GM23338 (cell line): ENCODE measurements at regions not wholly inside any gene's neighbourhood (a gene's known extent, or its start where the extent isn't known, plus 50 kb on each side); places are given as distances from the start of the nearest gene placed in this dataset.

Source experiments
- ATAC-seq: fragments of 200-7000 bp; cut with Tn5 transposase; 3 replicates; pipeline ENCODE4 v1.9.1; 2020
- DNase-seq: peaks from one replicate; pipeline ENCODE4 v3.0.0-alpha.2; 2015; ENCODE audit warnings: low spot score
- H2AFZ ChIP-seq: fragments of 200-600 bp; sonication (generic); 2 replicates; pipeline ENCODE4 v1.8.0; 2016; ENCODE audit warnings: antibody characterized with exemption, mild to moderate bottlenecking, moderate library complexity
- H3F3A ChIP-seq: fragments of 200-600 bp; sonication (generic); replicated peaks from 2 replicates; pipeline ENCODE4 v1.8.0; 2017; ENCODE audit warnings: antibody characterized with exemption, mixed run types, low read depth
- H3K27ac ChIP-seq: fragments of 200-600 bp; sonication (generic); 2 replicates; pipeline ENCODE4 v1.6.1; 2016; ENCODE audit warnings: low read depth
- H3K27me3 ChIP-seq: fragments of 200-600 bp; sonication (generic); 2 replicates; pipeline ENCODE4 v1.8.0; 2016; ENCODE audit warnings: mild to moderate bottlenecking, mixed run types, moderate library complexity; ENCODE audit not compliant: insufficient read depth
- H3K36me3 ChIP-seq: fragments of 200-600 bp; sonication (generic); 2 replicates; pipeline ENCODE4 v1.8.0; 2016; ENCODE audit warnings: mild to moderate bottlenecking; ENCODE audit not compliant: insufficient read depth
- H3K4me1 ChIP-seq: fragments of 200-600 bp; sonication (generic); 2 replicates; pipeline ENCODE4 v1.8.0; 2016; ENCODE audit warnings: mild to moderate bottlenecking, moderate library complexity; ENCODE audit not compliant: insufficient read depth
- H3K4me2 ChIP-seq: fragments of 200-600 bp; sonication (generic); 2 replicates; pipeline ENCODE4 v1.7.1; 2017; ENCODE audit warnings: mixed run types
- H3K4me3 ChIP-seq: fragments of 200-600 bp; sonication (generic); 2 replicates; pipeline ENCODE4 v1.6.1; 2016; ENCODE audit warnings: mixed run types
- H3K79me2 ChIP-seq: fragments of 200-600 bp; sonication (generic); replicated peaks from 2 replicates; pipeline ENCODE4 v1.8.0; 2017; ENCODE audit warnings: mild to moderate bottlenecking; ENCODE audit not compliant: insufficient read depth
- H3K9me2 ChIP-seq: fragments of 200-600 bp; sonication (generic); 2 replicates; pipeline ENCODE4 v1.8.0; 2017; ENCODE audit not compliant: insufficient read depth
- H4K20me1 ChIP-seq: fragments of 200-600 bp; sonication (generic); replicated peaks from 2 replicates; pipeline ENCODE4 v1.8.0; 2017; ENCODE audit warnings: mild to moderate bottlenecking; ENCODE audit not compliant: insufficient read depth
- H3K27ac Mint-ChIP-seq: 2 replicates; pipeline ENCODE4 v1.8.0; 2020; ENCODE audit warnings: inconsistent platforms, mild to moderate bottlenecking, moderate library complexity, mixed read lengths
- H3K27me3 Mint-ChIP-seq: 3 replicates; pipeline ENCODE4 v1.8.0; 2022; ENCODE audit warnings: low read depth, mild to moderate bottlenecking, moderate library complexity, mixed read lengths, inconsistent platforms; ENCODE audit not compliant: insufficient read depth, poor library complexity
- H3K36me3 Mint-ChIP-seq: 3 replicates; pipeline ENCODE4 v1.8.0; 2021; ENCODE audit warnings: low read depth, mild to moderate bottlenecking, inconsistent platforms, moderate library complexity, mixed read lengths
- H3K4me1 Mint-ChIP-seq: 3 replicates; pipeline ENCODE4 v1.8.0; 2020; ENCODE audit warnings: mild to moderate bottlenecking, inconsistent platforms, mixed read lengths
- H3K4me3 Mint-ChIP-seq: 3 replicates; pipeline ENCODE4 v1.8.0; 2021; ENCODE audit warnings: moderate library complexity, mild to moderate bottlenecking, inconsistent platforms, mixed read lengths
- H3K9me3 Mint-ChIP-seq: 3 replicates; pipeline ENCODE4 v1.8.0; 2020; ENCODE audit warnings: moderate library complexity, mild to moderate bottlenecking, inconsistent platforms, mixed read lengths
- CREB1 ChIP-seq: fragments of 250-450 bp; sonication (Bioruptor Pico); IDR thresholded peaks from 2 replicates; pipeline ENCODE4 v1.5.0; 2020; ENCODE audit warnings: low read depth, mild to moderate bottlenecking, moderate library complexity
- CTCF ChIP-seq, 2 experiments: fragments of 200-600 bp in 1 of 2; sonication (generic) in 1 of 2; conservative IDR thresholded peaks; 2 replicates each; pipeline versions ENCODE4 v1.5.1 to v1.6.1; 2016 to 2017; ENCODE audit warnings: antibody characterized with exemption in 2 of 2, low read depth in 2 of 2, mild to moderate bottlenecking in 2 of 2, moderate library complexity in 1 of 2
- ETS1 ChIP-seq: IDR thresholded peaks from 2 replicates; pipeline ENCODE4 v1.6.1; 2016; ENCODE audit warnings: antibody characterized with exemption
- EZH2 ChIP-seq: fragments of 200-600 bp; sonication (generic); IDR thresholded peaks from one replicate; pipeline ENCODE4 v1.8.0; 2017; ENCODE audit warnings: antibody characterized with exemption, mild to moderate bottlenecking, low read depth; ENCODE audit not compliant: unreplicated experiment
- EZH2phosphoT487 ChIP-seq: fragments of 200-600 bp; sonication (generic); IDR thresholded peaks from one replicate; pipeline ENCODE4 v1.8.1; 2018; ENCODE audit warnings: antibody characterized with exemption; ENCODE audit not compliant: unreplicated experiment
- JUNB ChIP-seq: IDR thresholded peaks from one replicate; pipeline ENCODE4 v1.6.1; 2016; ENCODE audit warnings: antibody characterized with exemption; ENCODE audit not compliant: unreplicated experiment
- NANOG ChIP-seq: IDR thresholded peaks from 2 replicates; pipeline ENCODE4 v1.6.1; 2016; ENCODE audit warnings: antibody characterized with exemption, borderline replicate concordance
- POLR2AphosphoS5 ChIP-seq: IDR thresholded peaks from 2 replicates; pipeline ENCODE4 v1.6.1; 2016; ENCODE audit warnings: antibody characterized with exemption, low read depth
- REST ChIP-seq: IDR thresholded peaks from one replicate; pipeline ENCODE4 v1.6.1; 2018; ENCODE audit warnings: antibody characterized with exemption; ENCODE audit not compliant: unreplicated experiment
- STAT1 ChIP-seq: IDR thresholded peaks from one replicate; pipeline ENCODE4 v1.6.1; 2016; ENCODE audit warnings: antibody characterized with exemption; ENCODE audit not compliant: unreplicated experiment
- ZNF114 ChIP-seq: fragments of 250-450 bp; sonication (Bioruptor Pico); IDR thresholded peaks from 2 replicates; pipeline ENCODE4 v1.5.0; 2020; ENCODE audit warnings: mild to moderate bottlenecking, moderate library complexity
- ZNF331 ChIP-seq: fragments of 250-450 bp; sonication (Bioruptor Pico); IDR thresholded peaks from 2 replicates; pipeline ENCODE4 v1.5.0; 2020; ENCODE audit warnings: low read depth, mild to moderate bottlenecking, moderate library complexity
- ZNF462 ChIP-seq: fragments of 250-450 bp; sonication (Bioruptor Pico); IDR thresholded peaks from 2 replicates; pipeline ENCODE4 v1.5.0; 2020; ENCODE audit warnings: mild to moderate bottlenecking, moderate library complexity

- no peak for DNase-seq
- H3K27me3 ChIP-seq, result no peaks in the 10 kb centered on the region
Measured at GRCh38 chr6:84847390-84848160, 83.2 kb upstream of the TBX18 start.

More at GRCh38 chr6:84847390-84848160, 83.2 kb upstream of the TBX18 start:
- Histone ChIP-seq H3K27ac (no peak overlapping the region), H3K4me1 (no peaks in the 10 kb centered on the region), H3K36me3 (no peaks in the 10 kb centered on the region), H3K4me3 (no peak overlapping the region), H3K9me2 (no peaks in the 10 kb centered on the region), H2AFZ (no peak overlapping the region), H3K79me2 (no peaks in the 10 kb centered on the region), H4K20me1 (no peaks in the 10 kb centered on the region), H3F3A (no peaks in the 10 kb centered on the region), H3K4me2 (no peak overlapping the region)
- no peaks in the 10 kb centered on the region for H3K36me3 Mint-ChIP-seq
- peaks cover 3% of the 10 kb centered on the region for H3K27me3 Mint-ChIP-seq
- H3K4me3 Mint-ChIP-seq, result no peak overlapping the region
- H3K9me3 Mint-ChIP-seq, result no peaks in the 10 kb centered on the region
- no peak for TF ChIP-seq POLR2AphosphoS5
- TF ChIP-seq ZNF462 (CRISPR knock-in tag), result no peak
- no peak for TF ChIP-seq STAT1
- no peak for TF ChIP-seq EZH2phosphoT487
- TF ChIP-seq EZH2, result no peak
- no peak for TF ChIP-seq NANOG
- no peak for TF ChIP-seq CREB1
- no peak for TF ChIP-seq ZNF331
- no peak for TF ChIP-seq JUNB
- no peak for TF ChIP-seq CTCF (conservative IDR thresholded peaks at IDR 0.05; ENCODE audit: low read depth in 2 of 2)
- no peak for TF ChIP-seq ETS1
- TF ChIP-seq REST, result no peak
- TF ChIP-seq ZNF114 (CRISPR knock-in tag), result no peak
- H3K4me1 Mint-ChIP-seq, result no peaks in the 10 kb centered on the region
- H3K27ac Mint-ChIP-seq, result no peak overlapping the region
- ATAC-seq, result no peak
